Hematopoietic multipotent progenitor cell (in vitro differentiated cells): ENCODE measurements at regions not wholly inside any gene's neighbourhood (a gene's known extent, or its start where the extent isn't known, plus 50 kb on each side); places are given as distances from the start of the nearest gene placed in this dataset.

Source experiments
- DNase-seq, 3 donors: peaks; one replicate each; pipeline ENCODE4 v3.0.0-alpha.2; 2011 to 2015; ENCODE audit warnings: low read depth in 2 of 3, low spot score in 2 of 3

- DNase-seq, result no peak
These were observed 218.0 kb downstream of the SEC14L1 start for GRCh38 chr17:77358801-77359200.

GRCh38 chr17:77359236-77359635 is 218.5 kb downstream of the SEC14L1 start:
- DNase-seq, result no peak

- DNase-seq, result no peak
These were observed 221.3 kb downstream of the SEC14L1 start for GRCh38 chr17:77361986-77362620.

GRCh38 chr17:77363821-77364361 is 223.1 kb downstream of the SEC14L1 start:
- DNase-seq, result peak in 2 of 3 donors; percentile 25 to 53

GRCh38 chr17:77364381-77364911 is 223.7 kb downstream of the SEC14L1 start:
- no peak for DNase-seq

- DNase-seq, result no peak
These were observed 224.3 kb downstream of the SEC14L1 start for GRCh38 chr17:77364941-77365583.

- DNase-seq, result peak in 2 of 3 donors; percentile 43 to 49
These were observed 224.9 kb downstream of the SEC14L1 start for GRCh38 chr17:77365584-77366186.

- no peak for DNase-seq
These were observed 225.4 kb downstream of the SEC14L1 start for GRCh38 chr17:77366206-77366557.

GRCh38 chr17:77366558-77367245 is 225.9 kb downstream of the SEC14L1 start:
- DNase-seq, result no peak

GRCh38 chr17:77369544-77369971 is 228.8 kb downstream of the SEC14L1 start:
- DNase-seq, result no peak

- no peak for DNase-seq
These were observed 229.8 kb downstream of the SEC14L1 start for GRCh38 chr17:77370586-77370985.

GRCh38 chr17:77371117-77371887 is 230.5 kb downstream of the SEC14L1 start:
- DNase-seq, result no peak

- no peak for DNase-seq
These were observed 231.2 kb downstream of the SEC14L1 start for GRCh38 chr17:77371888-77372443.

- DNase-seq, result peak in 2 of 3 donors; percentile 75 to 79
These were observed 231.9 kb downstream of the SEC14L1 start for GRCh38 chr17:77372444-77373298.

GRCh38 chr17:77373299-77374169 is 232.8 kb downstream of the SEC14L1 start:
- peak in 2 of 3 donors; percentile 69 to 82 for DNase-seq

- DNase-seq, result peak; percentile 54 to 93 (median 90)
These were observed 233.6 kb downstream of the SEC14L1 start for GRCh38 chr17:77374170-77374936.
